ENCODE measurements at regions not wholly inside any gene's neighbourhood (a gene's known extent, or its start where the extent isn't known, plus 50 kb on each side); places are given as distances from the start of the nearest gene placed in this dataset.

GRCh38 chr7:145134377-145134776 lies 298.5 kb upstream of the TPK1 start:
- H3K27me3 ChIP-seq (ENCODE audit: control insufficient read depth, extremely low read depth, insufficient read depth, low read length), result no peaks in the 10 kb centered on the region
- no peaks in the 10 kb centered on the region for H3K36me3 ChIP-seq (ENCODE audit: control insufficient read depth in 2 of 2, extremely low read depth in 1 of 2, insufficient read depth in 2 of 2, low read length in 2 of 2)
- no peak overlapping the region for H3K4me3 ChIP-seq (ENCODE audit: control insufficient read depth in 2 of 3, extremely low read depth in 1 of 3, insufficient read depth in 2 of 3, low read depth in 1 of 3, low read length in 3 of 3)
- no peaks in the 10 kb centered on the region for H3K79me2 ChIP-seq (ENCODE audit: control insufficient read depth, insufficient read depth, low read length)
- H3K4me2 ChIP-seq (ENCODE audit: control insufficient read depth, extremely low read depth, insufficient read depth, low read depth, low read length), result no peak overlapping the region
- no peaks in the 10 kb centered on the region for H3K9me1 ChIP-seq (ENCODE audit: control insufficient read depth, extremely low read depth, insufficient read depth, low read length)
- H3K27ac ChIP-seq (ENCODE audit: control insufficient read depth, insufficient read depth, low read length), result no peak overlapping the region
- H3K4me1 ChIP-seq (ENCODE audit: control insufficient read depth, extremely low read depth, insufficient read depth, low read length), result no peaks in the 10 kb centered on the region
- H2AFZ ChIP-seq (ENCODE audit: control insufficient read depth, low read length), result no peak overlapping the region
- dilution Hi-C loops (cut with MboI; ENCODE audit: extremely low pct_ligation_motif_present, low sequenced_read_pairs), result no loop called here
- H3K9ac ChIP-seq (ENCODE audit: control insufficient read depth, extremely low read depth, insufficient read depth, low read length), result no peak overlapping the region
- no peak for FAIRE-seq
- H4K20me1 ChIP-seq (ENCODE audit: control insufficient read depth, extremely low read depth, insufficient read depth, low read length), result no peaks in the 10 kb centered on the region
- no peak for TF ChIP-seq EZH2 (IDR thresholded peaks at IDR 0.05; ENCODE audit: low read length)
- TF ChIP-seq, protein P1, sequence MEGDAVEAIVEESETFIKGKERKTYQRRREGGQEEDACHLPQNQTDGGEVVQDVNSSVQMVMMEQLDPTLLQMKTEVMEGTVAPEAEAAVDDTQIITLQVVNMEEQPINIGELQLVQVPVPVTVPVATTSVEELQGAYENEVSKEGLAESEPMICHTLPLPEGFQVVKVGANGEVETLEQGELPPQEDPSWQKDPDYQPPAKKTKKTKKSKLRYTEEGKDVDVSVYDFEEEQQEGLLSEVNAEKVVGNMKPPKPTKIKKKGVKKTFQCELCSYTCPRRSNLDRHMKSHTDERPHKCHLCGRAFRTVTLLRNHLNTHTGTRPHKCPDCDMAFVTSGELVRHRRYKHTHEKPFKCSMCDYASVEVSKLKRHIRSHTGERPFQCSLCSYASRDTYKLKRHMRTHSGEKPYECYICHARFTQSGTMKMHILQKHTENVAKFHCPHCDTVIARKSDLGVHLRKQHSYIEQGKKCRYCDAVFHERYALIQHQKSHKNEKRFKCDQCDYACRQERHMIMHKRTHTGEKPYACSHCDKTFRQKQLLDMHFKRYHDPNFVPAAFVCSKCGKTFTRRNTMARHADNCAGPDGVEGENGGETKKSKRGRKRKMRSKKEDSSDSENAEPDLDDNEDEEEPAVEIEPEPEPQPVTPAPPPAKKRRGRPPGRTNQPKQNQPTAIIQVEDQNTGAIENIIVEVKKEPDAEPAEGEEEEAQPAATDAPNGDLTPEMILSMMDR (optimal IDR thresholded peaks at IDR 0.05 in 1 of 3, IDR thresholded peaks at IDR 0.05 in 1 of 3, conservative IDR thresholded peaks at IDR 0.05 in 1 of 3; ENCODE audit: extremely low read depth in 1 of 3, insufficient read depth in 2 of 3, low read length in 3 of 3), result no peak
- no peak for DNase-seq (ENCODE audit: low read depth, low spot score)
- peaks cover 5% of the 10 kb centered on the region for H3K9me3 ChIP-seq (ENCODE audit: control insufficient read depth, low read depth, low read length)

DNA sequence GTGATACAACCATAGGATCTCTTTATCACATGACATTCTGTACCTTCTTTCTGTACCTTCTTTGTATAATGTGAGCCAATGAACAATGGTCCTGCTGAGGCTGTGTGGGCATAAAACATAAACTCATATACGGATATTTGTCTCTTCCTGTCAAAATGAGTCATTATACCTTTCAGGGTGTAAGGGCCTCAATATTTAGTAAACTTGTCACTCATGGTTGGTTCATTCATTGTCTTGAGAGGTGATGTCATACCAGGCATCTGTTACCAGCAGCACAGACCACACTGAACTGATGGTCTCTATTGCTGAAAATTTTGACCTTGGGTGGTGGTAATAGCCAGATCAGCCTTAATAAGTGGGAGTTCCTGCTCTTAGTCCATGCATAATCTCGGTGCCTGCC lies 287.6 kb upstream of the TPK1 start:
- H3K4me2 ChIP-seq (ENCODE audit: control insufficient read depth, extremely low read depth, insufficient read depth, low read depth, low read length), result no peak overlapping the region
- DNase-seq (ENCODE audit: low read depth, low spot score), result no peak
- dilution Hi-C loops (cut with MboI; ENCODE audit: extremely low pct_ligation_motif_present, low sequenced_read_pairs), result no loop called here
- no peak overlapping the region for H3K4me3 ChIP-seq (ENCODE audit: control insufficient read depth in 2 of 3, extremely low read depth in 1 of 3, insufficient read depth in 2 of 3, low read depth in 1 of 3, low read length in 3 of 3)
- no peaks in the 10 kb centered on the region for H3K9me3 ChIP-seq (ENCODE audit: control insufficient read depth, low read depth, low read length)
- no peak for FAIRE-seq
- no peaks in the 10 kb centered on the region for H3K79me2 ChIP-seq (ENCODE audit: control insufficient read depth, insufficient read depth, low read length)
- no peaks in the 10 kb centered on the region for H3K36me3 ChIP-seq (ENCODE audit: control insufficient read depth in 2 of 2, extremely low read depth in 1 of 2, insufficient read depth in 2 of 2, low read length in 2 of 2)
- H3K9me1 ChIP-seq (ENCODE audit: control insufficient read depth, extremely low read depth, insufficient read depth, low read length), result no peaks in the 10 kb centered on the region
- H3K9ac ChIP-seq (ENCODE audit: control insufficient read depth, extremely low read depth, insufficient read depth, low read length), result no peak overlapping the region
- H2AFZ ChIP-seq (ENCODE audit: control insufficient read depth, low read length), result no peak overlapping the region
- no peaks in the 10 kb centered on the region for H4K20me1 ChIP-seq (ENCODE audit: control insufficient read depth, extremely low read depth, insufficient read depth, low read length)
- H3K4me1 ChIP-seq (ENCODE audit: control insufficient read depth, extremely low read depth, insufficient read depth, low read length), result no peaks in the 10 kb centered on the region
- TF ChIP-seq EZH2 (IDR thresholded peaks at IDR 0.05; ENCODE audit: low read length), result no peak
- TF ChIP-seq, protein P1 (optimal IDR thresholded peaks at IDR 0.05 in 1 of 3, IDR thresholded peaks at IDR 0.05 in 1 of 3, conservative IDR thresholded peaks at IDR 0.05 in 1 of 3; ENCODE audit: extremely low read depth in 1 of 3, insufficient read depth in 2 of 3, low read length in 3 of 3), result no peak
- H3K27me3 ChIP-seq (ENCODE audit: control insufficient read depth, extremely low read depth, insufficient read depth, low read length), result no peaks in the 10 kb centered on the region
- H3K27ac ChIP-seq (ENCODE audit: control insufficient read depth, insufficient read depth, low read length), result no peak overlapping the region

Data from keratinocyte (primary cell).